KOPT-K1 (cell line): ENCODE measurements at regions not wholly inside any gene's neighbourhood (a gene's known extent, or its start where the extent isn't known, plus 50 kb on each side); places are given as distances from the start of the nearest gene placed in this dataset.
"Not testable (repeated sequence)": the region's sequence is repeated elsewhere in the genome, so short reads cannot be mapped to it uniquely, and the experiment has no call there.

Experiments used
- H3K27ac ChIP-seq: fragments of 200-600 bp; sonication (generic); 2 replicates; pipeline ENCODE4 v1.5.1; 2016; ENCODE audit warnings: antibody characterized with exemption, mild to moderate bottlenecking, low read depth, low read length; ENCODE audit not compliant: poor library complexity, severe bottlenecking
- H3K36me3 ChIP-seq: fragments of 200-600 bp; sonication (generic); 2 replicates; pipeline ENCODE4 v1.5.1; 2017; ENCODE audit warnings: antibody characterized with exemption, mild to moderate bottlenecking, low read length, moderate library complexity; ENCODE audit not compliant: insufficient read depth
- H3K9me3 ChIP-seq: fragments of 200-600 bp; sonication (generic); 2 replicates; pipeline ENCODE4 v1.5.1; 2017; ENCODE audit warnings: antibody characterized with exemption, low read length, mild to moderate bottlenecking; ENCODE audit not compliant: insufficient read depth, poor library complexity, severe bottlenecking

DNA sequence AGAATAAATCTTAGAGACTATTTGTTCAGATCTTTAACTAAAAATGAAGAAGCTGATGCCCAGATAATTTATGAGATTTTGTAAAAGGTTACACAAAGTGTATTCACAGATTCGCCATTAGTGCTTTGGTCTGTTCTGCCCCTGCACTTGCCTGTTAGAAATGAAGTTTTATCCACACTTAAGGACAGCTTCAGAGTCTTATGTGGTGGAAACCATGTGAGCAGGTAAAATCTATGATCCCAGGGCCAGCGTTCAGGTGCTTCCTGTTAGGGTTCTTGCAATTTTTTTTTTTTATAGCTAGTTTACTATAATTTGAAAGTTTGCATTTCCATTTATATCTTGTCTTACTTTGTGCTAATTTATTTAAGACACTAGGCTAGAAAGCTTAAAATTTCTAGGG lies 561.6 kb downstream of the PRR16 start:
- Histone ChIP-seq H3K36me3 (no peaks in the 10 kb centered on the region), H3K9me3 (peaks cover 9% of the 10 kb centered on the region), H3K27ac (peak overlapping the region; percentile 76)

DNA sequence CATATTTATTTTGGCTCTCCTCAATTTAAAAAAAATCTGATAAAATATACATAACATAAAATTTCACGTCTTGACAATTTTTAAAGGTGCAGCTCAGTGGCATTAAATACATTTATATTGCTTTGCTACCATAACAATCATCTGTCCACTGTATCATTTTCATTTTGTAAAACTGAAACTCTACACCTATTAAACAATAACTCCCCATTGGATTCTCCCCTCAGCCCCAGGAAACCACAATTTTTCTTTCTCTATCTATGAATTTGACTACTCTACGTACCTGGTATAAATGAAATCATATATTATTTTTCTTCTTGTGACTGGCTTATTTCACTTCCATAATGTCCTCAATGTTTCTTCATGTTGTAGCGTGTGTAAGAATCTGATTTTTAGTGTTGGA lies 563.5 kb downstream of the PRR16 start:
- H3K27ac ChIP-seq, result peak overlapping the region; percentile 47
- no peaks in the 10 kb centered on the region for H3K36me3 ChIP-seq
- peaks cover 6% of the 10 kb centered on the region for H3K9me3 ChIP-seq

DNA sequence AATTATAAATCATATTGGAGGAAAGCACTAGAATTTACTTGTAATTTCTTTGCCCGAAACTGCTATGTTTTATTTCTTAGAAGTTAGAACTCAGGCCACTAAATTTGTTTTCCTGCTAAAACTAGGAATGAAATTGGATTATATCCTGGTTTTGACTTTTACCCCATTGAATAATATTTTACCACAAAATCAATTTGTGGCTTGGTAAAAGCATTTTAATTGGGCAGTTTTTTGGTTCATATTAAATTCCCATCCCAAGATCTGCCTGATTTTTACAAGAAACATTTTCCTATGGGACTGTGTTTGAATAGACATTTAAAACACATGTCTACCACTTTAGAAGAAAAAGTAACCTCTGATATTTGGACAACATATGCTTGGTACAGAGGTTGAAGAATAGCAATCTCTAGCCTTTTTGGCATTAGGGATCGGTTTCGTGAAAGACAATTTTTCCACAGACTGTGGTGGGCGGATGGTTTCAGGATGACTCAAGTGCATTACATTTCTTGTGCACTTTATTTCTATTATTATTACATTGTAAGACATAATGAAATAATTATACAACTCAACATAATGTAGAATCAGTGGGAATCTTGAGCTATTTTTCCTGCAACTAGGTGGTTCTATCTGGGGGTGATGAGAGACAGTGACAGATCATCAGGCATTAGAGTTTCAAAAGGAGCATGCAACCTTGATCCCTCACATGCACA lies 565.6 kb downstream of the PRR16 start:
- H3K9me3 ChIP-seq, result peaks cover 6% of the 10 kb centered on the region
- H3K36me3 ChIP-seq, result no peaks in the 10 kb centered on the region
- no peak overlapping the region for H3K27ac ChIP-seq

DNA sequence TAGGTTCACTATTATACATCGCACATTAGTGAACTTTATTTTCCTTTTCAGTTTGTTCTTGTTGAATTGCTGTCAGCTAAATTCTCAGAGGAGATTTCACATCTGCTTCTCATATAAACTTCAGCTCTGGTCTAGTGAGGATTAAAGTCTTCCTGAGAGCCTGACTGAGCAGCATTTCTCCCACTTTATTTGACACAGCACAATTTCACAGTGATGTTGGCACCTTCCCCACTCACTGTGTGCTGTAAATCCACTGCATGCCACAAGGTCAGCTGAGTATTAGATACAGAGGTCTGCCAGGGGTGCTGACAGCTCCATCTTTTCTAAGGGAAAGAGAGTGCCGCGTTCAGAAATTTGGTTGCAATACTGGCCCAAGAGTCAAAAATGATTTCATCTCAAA lies 567.4 kb downstream of the PRR16 start:
- Histone ChIP-seq H3K27ac (no peak overlapping the region), H3K36me3 (no peaks in the 10 kb centered on the region), H3K9me3 (peaks cover 9% of the 10 kb centered on the region)

DNA sequence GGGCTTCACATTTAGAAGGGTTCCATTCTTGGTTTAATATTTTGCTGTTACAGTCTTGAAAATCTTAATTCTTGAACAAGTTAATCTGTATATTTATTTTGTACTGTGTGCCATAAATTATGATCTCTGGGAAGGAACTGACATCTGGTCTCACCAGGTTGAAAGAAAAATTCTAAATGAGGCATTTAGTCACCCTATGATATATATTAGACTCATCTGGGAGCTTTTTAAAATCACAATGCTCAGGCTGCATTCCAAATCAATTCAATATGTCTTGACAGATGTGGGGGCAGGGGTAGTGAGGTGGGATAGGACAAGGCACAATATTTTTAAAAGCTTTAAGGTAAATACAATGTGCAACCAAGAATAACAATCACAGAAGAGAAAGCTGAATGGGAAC lies 569.2 kb downstream of the PRR16 start:
- no peak overlapping the region for H3K27ac ChIP-seq
- H3K9me3 ChIP-seq, result peaks cover 9% of the 10 kb centered on the region
- no peaks in the 10 kb centered on the region for H3K36me3 ChIP-seq

DNA sequence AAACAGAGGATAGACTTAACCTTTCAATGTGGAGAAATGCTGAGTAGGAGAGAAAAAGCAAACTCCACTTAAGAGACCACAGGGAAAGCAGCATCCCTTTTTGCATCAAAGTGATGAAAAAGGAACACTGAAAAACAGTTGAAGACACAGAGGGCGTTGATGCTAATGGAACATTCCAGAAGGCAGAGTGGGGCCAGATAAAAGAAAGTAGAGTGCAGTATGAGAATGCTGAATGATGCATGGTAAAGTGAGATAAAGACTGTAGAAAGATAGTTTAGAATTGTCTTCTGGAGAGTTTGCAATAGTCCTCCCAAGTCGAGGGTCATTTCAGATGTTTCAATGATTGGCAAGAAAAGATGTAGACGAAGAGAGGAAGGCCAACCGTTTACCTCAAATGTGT lies 574.3 kb downstream of the PRR16 start:
- Histone ChIP-seq H3K27ac (no peak overlapping the region), H3K36me3 (no peaks in the 10 kb centered on the region), H3K9me3 (peaks cover 9% of the 10 kb centered on the region)

DNA sequence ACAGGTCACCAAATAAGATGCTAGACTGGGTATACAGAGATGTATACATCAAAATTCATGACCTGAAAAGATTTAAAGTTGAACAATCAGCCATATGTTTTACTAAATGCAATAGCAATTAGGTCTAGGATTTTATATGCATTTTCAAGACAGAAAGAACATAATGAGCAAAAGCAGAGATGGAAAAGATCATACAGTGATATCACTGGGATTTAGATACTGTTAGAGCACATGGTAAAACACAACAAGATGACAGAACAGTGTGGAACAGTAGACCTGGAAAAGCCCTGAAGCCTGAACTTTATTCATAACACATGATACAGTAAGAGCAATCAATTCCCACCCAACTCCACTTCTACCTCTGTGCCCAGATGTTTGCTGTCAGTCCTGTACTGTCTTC lies 585.9 kb downstream of the PRR16 start:
- Histone ChIP-seq H3K27ac (no peak overlapping the region), H3K9me3 (no peaks in the 10 kb centered on the region), H3K36me3 (no peaks in the 10 kb centered on the region)

DNA sequence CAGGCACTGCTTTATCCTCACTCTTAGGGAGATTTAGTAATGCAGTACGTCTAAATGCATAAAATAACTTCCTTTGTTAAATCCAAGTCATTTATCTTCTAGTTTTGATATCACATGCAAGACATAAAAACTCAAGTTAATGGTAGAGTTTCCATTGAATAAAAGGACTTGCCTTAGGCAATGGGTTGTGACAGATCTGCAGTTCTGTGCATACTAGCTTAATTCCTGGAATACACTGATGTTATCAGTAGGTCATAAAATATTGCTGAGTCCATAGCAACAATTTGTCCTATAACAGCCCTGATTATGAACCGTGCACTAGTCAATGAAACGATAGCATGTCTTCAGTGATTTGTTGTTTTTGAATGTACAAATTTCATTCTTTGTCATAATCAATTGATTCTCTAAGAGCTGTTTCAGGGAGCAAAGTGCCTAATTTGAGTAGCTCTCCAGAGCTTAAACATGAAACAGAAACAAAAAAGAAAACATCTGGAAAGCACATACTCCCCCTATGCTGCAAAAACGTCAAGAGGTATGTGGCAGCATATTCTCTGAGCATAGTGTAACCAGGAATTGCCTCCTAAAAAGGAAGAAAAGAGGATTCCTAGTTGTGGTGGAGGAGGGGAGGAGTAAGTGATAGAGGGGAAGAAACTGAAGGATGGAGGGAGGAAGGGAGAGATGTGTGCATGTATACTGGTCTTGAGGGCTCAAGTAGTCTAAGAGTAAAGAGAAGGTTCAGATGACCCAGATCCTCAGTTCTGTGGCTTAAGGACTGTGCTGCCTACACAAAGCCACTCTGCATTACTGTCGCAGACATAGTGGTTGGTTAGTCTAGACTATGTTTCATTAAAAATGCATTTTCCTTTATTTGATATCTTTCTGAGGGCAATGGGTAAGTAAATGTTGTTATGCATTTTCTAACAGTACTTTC lies 589.2 kb downstream of the PRR16 start:
- H3K27ac ChIP-seq, result no peak overlapping the region
- peaks cover 2% of the 10 kb centered on the region for H3K9me3 ChIP-seq
- H3K36me3 ChIP-seq, result no peaks in the 10 kb centered on the region

DNA sequence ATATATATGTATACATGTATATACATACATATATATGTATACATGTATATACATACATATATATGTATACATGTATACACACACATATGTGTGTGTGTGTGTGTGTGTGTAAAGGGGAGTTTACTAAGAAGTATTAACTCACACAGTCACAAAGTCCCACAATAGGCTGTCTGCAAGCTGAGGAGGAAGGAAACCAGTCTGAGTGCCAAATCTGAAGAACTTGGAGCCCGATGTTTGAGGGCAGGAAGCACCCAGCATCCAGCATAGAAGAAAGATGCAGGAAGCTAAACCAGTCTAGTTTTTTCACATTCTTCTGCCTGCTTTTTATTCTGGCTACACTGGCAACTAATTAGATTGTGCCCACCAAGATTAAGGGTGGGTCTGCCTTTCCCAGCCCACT lies 591.5 kb downstream of the PRR16 start:
- no peak overlapping the region for H3K27ac ChIP-seq
- H3K9me3 ChIP-seq, result peaks cover 4% of the 10 kb centered on the region
- H3K36me3 ChIP-seq, result no peaks in the 10 kb centered on the region

DNA sequence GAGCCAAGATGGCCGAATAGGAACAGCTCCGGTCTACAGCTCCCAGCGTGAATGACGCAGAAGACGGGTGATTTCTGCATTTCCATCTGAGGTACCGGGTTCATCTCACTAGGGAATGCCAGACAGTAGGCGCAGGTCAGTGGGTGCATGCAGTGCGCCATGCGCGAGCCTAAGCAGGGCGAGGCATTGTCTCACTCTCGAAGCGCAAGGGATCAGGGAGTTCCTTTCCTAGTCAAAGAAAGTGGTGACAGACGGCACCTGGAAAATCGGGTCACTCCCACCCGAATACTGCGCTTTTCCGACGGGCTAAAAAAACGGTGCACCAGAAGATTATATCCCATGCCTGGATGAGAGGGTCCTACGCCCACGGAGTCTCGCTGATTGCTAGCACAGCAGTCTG lies 600.1 kb downstream of the PRR16 start:
- H3K27ac ChIP-seq, H3K9me3 ChIP-seq, H3K36me3 ChIP-seq: not testable (repeated sequence)

DNA sequence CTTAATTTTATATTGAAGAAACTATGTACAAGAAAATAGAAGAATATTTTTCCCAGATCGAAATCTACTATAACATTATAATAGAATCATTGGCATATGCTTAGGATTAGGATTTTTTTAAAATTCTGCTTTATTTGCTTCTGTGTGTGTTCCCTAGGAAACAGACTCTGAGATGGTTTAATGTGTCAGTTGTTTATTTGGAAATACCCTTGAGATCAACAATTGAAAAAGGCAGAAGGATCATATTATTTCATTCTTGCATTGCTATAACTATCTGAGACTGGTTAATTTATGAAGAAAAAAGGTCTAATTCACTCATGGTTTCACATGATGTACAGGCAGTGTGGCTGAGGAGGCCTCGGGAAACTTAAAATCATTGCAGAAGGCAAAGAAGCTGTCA lies 622.6 kb downstream of the PRR16 start:
- Histone ChIP-seq H3K27ac (no peak overlapping the region), H3K36me3 (no peaks in the 10 kb centered on the region), H3K9me3 (peaks cover 20% of the 10 kb centered on the region)

DNA sequence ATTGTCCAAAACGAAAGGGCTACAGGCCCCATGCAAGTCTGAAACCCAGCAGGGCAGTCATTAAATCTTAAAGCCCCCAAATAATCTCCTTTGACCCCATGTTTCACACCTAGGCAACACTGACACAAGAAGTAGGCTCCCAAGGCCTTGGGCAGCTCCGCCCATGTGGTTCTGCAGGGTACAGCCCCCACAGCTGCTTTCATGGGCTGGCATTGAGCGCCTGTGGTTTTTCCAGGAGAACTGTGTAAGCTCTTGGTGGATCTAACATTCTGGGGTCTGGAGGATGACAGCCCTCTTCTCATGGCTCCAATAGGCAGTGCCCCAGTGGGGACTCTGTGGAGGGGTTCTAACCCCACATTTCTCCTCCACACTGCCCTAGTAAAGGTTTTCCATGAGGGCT lies 623.5 kb downstream of the PRR16 start:
- H3K36me3 ChIP-seq, result no peaks in the 10 kb centered on the region
- H3K27ac ChIP-seq, result no peak overlapping the region
- peaks cover 20% of the 10 kb centered on the region for H3K9me3 ChIP-seq

DNA sequence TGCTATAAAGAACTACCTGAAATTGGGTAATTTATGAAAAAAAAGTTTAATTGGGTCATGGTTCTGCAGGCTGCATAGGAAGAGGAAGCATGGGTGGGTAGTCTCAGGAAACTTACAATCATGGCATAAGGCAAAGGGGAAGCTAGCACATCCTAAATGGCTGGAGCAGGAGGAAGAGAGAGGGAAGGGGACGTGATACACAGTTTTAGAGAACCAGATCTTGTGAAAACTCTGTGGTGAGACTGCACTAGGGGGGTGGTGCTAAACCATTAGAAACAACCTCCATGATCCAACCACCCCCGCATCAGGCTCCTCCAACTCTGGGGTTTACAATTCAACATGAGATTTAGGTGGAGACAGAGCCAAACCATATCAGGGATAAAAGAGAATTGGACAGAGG lies 624.2 kb downstream of the PRR16 start:
- no peak overlapping the region for H3K27ac ChIP-seq
- H3K36me3 ChIP-seq, result no peaks in the 10 kb centered on the region
- peaks cover 20% of the 10 kb centered on the region for H3K9me3 ChIP-seq

DNA sequence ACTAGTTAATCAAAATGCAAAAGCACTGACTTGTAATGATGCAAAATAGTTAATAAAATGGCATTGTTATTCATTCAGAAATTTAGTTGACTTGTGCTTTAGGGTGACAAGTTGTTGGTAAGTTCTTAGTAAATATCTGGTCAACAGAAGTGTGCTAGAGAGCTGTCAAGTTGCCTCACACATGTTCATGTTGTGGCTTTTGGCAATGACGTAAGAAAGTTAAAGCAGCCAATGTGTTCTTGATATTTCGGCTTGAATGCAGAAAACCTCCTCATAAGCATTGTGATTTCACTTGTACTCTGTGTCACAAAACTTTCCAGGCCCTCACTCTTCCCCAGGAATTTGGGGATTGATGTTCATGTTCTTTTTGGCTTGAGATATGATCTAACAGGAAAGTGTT lies 626.7 kb downstream of the PRR16 start:
- Histone ChIP-seq H3K36me3 (no peaks in the 10 kb centered on the region), H3K27ac (no peak overlapping the region), H3K9me3 (peaks cover 20% of the 10 kb centered on the region)

DNA sequence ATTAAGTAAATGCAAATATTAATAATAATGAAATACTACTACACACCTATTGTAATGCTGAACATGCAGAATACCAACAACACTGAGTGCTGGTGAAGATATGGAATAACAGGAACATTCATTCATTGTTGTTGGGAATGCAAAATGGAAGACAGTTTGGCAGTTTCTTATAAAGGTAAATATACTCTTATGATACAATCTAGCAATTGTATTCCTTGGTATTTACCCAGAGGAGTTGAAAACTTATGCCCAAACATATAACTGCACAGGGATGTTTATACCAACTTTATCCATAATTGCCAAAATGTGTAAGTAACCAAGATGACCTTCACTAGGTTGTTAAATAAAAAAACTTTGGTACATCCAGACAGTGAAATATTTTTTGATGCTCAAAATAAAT lies 636.8 kb downstream of the PRR16 start:
- no peaks in the 10 kb centered on the region for H3K36me3 ChIP-seq
- no peak overlapping the region for H3K27ac ChIP-seq
- H3K9me3 ChIP-seq, result no peaks in the 10 kb centered on the region

DNA sequence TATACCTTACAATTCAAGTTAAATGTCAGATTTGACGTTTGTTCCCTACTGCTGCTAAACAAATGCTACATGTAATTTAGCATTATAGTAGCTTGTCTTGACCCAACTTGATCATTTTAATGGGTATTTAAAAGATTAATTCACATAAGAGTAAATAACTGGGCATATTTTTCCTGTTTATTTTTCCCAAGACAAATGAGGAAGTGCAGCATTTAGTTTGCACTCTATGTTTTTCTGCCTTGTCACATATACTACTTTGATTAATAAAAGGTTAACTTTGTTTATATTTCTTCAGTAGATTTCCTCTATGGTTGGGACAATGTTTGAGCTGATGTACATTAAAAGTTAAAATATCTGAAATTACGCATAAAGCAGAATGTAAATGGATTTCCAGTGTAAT lies 641.8 kb downstream of the PRR16 start:
- H3K27ac ChIP-seq, result no peak overlapping the region
- no peaks in the 10 kb centered on the region for H3K36me3 ChIP-seq
- H3K9me3 ChIP-seq, result peaks cover 16% of the 10 kb centered on the region
